IPS-NIHi11 (cell line): ENCODE measurements at regions not wholly inside any gene's neighbourhood (a gene's known extent, or its start where the extent isn't known, plus 50 kb on each side); places are given as distances from the start of the nearest gene placed in this dataset.

Experiments
- DNase-seq: peaks from one replicate; pipeline ENCODE4 v3.0.0; 2012; ENCODE audit warnings: mixed read lengths, low spot score

DNA sequence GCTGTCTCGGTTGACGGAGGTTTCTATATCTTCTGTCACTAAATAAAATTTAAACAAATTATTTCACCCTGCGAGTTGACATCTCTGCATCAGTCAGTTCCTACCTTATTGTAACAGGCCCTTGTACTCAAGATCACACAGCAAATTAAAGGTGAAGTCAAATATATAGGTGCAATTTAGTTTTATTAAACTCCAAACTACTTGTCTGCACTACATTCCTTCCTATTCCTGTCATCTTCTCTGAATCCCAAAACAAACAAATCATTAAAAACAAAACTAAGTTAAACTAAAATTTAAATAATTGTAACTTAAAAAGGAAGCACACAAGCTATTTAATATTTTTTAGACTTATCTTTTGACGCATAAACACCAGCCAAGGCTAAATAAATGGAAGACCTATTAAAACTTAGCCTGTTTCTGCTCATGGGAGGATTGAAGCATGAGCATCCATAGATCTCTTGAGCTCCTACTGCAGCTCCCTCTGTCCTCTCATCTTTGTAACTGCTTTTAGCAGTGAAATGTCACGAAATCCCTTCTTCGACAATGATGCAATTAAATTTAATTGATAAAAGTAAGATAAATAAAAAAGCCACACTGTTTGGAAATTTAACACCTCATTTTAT lies 1152.3 kb upstream of the GJE1 start:
- DNase-seq: no peak

- no peak for DNase-seq
Observed at GRCh38 chr6:140979642-140980091, 1153.1 kb upstream of the GJE1 start.

DNA sequence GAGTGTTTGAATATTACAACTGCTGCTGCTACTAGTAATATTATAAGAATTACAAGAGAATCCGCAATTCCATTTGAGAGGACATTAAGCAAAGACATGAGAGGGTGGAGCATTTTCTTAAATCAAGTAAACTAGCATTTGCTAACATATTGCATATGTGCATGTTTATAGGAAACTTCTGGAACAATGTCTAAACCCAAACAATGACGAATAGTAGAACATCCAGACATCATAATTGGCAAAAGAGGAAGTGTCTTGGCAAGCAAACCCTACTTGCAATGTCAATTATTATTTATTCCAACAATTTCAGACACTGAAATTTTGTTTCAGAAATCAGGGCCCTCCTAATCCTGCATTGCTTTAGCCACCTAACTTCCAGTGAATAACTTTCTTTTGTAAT lies 1155.3 kb upstream of the GJE1 start:
- no peak for DNase-seq

DNA sequence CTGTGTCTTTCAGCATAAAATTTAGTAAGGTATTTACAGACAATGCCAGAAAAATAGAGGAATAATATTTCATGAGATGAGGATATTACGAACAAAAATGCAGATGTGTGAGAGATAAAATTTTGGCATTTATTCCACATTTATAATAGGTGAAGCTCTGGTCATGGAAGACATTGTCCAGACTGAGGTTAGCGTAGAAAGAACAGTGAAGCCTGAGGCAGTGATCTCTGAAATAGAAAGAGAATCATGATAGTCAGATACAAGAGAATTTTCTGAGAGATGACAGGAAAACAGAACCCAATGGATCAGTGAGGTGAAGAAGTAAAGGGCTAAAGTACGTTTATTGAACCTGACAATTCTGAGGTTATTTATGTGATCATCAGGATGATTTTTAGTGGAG lies 1155.9 kb upstream of the GJE1 start:
- no peak for DNase-seq

GRCh38 chr6:140970485-140970884 lies 1162.2 kb upstream of the GJE1 start:
- no peak for DNase-seq

- no peak for DNase-seq
Observed at GRCh38 chr6:140968062-140968461, 1164.7 kb upstream of the GJE1 start.

DNA sequence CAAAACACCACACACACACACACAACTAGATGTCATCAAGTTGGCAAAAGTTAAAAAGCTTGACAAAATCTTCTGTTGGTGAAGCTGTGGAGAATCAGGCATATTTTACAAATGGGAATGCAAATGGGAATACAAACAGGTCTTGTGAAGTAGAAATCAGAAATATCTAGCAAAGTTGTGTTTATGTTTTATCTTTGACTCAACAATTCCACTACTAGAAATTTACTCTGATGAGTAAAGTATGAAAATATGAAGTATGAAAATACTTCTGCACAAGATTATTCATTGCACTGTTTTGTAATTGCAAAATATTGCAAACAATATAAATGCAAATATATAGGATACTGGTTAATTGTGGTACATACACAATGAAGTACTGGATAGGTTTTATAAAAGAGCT lies 1166.0 kb upstream of the GJE1 start:
- no peak for DNase-seq

DNA sequence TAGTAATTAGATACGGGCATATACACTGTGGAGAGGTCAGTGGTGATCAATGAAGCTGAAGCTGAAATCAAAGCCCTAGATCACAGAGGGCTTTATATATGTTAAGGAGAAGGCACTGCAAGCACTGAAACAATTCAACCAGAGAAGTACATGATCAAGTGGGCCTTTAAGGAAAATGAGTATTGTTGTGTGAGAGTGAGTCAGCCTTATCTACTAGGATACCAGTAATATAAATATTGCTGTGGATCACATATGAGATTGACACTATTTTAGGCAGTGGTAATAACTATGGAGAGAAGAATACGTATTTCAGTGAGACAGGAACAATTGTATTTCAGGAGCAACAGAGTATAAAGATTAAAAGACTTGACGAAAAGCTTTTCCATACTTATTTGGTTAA lies 1172.2 kb upstream of the GJE1 start:
- DNase-seq: no peak

- no peak for DNase-seq
Observed at GRCh38 chr6:140957386-140957785, 1175.3 kb upstream of the GJE1 start.

GRCh38 chr6:140956571-140957369 lies 1176.0 kb upstream of the GJE1 start:
- DNase-seq: no peak

GRCh38 chr6:140940251-140940925 lies 1192.3 kb upstream of the GJE1 start:
- DNase-seq: no peak

- no peak for DNase-seq
Observed at GRCh38 chr6:140932909-140933308, 1199.8 kb upstream of the GJE1 start.

DNA sequence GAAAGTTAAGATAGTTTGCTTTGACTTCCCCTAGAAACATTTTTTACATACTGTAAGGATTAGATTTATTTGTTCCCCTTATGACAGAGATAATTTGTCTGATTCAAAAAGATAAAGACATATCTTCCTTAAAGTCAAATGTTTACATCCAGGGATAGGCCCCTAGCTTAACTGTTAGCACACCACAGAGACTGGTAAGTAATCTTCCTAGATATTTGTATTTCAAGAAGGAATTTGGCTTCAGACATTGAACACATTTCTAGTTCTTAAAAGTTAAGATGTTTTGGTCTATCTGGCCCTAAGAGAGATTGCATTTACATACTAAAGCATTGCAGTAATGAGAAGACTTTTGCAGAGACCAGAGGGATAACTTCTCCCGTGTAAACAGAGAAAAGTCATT lies 1201.1 kb upstream of the GJE1 start:
- no peak for DNase-seq

DNA sequence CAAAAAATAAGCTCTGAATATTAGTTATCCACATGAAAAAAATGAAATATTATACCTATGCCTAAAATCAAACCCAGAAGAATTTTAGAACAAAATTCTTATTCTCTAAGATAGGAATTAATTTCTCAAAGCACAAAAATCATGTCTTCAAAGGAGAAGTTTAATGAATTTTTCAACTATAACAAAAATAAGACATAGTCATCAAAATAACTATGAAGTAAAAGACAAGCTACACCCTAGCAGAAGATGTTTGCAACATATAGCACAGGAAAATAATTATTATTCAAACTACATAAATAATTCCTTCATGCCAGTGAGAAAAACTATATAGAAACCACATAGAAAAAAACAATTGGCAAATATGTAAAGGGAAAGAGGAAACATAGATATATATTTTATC lies 1203.6 kb upstream of the GJE1 start:
- no peak for DNase-seq

DNA sequence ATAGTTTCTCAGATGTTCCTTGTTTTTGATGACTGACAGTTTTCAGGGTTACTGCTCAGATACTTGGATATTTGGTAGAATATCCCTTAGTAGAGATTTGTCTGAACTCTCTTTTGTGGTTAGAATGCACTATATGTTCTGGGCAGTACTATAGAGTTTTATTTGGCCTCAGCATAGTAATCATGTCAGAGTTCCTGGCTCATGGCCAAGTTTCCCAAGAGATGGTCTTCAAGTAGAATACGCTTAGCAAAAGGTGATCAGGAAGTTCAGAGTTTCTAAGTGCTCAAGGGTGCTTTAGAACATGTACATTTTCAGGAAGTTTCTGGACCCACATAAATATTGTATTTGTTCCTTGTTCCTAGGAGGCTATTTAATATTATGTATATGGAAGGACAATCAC lies 1209.7 kb upstream of the GJE1 start:
- DNase-seq: no peak

DNA sequence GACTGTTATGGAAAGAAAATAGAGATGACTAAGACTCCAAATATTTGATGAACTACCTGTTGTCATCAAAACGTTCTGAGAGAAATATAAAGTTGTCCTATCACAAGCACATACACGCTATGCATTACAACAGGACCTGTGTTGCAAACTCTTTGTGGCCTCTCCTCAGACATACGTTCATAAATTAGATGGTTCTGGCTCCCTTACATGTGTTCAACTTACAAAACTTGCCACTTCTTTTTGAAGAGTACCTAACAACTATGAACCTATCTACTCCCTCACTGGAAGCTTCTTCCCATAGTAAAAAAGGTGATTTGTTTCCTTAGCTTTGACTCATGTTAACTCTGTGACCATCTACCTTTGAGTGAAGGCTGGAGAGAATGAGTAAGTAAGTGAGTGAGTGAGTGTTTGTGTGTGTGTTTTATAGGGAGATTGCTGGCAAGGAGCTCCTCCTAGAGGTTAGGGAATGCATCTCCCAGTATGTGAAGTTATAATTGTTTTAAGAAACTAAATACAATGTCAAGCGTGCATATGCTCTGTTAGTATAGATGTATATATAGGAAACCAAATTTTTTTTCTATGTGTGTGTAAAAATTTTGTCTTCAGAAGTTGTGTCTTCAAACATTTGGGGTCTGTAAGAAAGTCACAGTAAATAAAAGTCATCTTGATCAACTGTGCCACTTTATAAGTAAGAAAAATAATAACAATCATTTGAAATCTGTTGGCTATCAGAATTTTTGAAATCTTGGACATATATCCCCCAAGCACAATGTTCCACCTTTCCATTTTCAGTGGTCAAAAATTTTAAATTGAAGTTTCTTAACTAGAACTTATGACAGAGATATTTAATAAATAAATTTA lies 1211.1 kb upstream of the GJE1 start:
- DNase-seq: peak; percentile 47

- DNase-seq: no peak
Observed at GRCh38 chr6:140917911-140918310, 1214.8 kb upstream of the GJE1 start.

GRCh38 chr6:140915551-140915950 lies 1217.2 kb upstream of the GJE1 start:
- DNase-seq: no peak

DNA sequence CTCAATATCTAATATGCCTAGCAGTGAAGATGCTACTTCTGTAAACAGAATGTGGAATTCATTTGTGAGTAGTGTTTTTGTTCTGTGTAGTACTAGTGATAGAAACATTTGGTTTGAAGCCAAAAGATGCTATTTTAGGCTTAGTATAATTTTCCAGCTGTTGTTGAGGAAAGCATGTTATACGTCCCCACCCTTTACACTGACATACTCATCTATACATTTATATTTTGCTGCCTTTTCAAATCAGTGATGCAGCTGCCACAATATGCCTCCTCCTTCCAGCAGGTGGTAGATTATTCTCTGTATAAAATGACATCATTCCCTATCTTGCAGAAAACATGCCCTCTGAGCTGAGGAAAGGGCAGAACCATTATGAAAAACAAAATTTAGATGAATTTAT lies 1217.6 kb upstream of the GJE1 start:
- no peak for DNase-seq

- DNase-seq: no peak
Observed at GRCh38 chr6:140912686-140913085, 1220.0 kb upstream of the GJE1 start.

GRCh38 chr6:140909625-140910024 lies 1223.1 kb upstream of the GJE1 start:
- DNase-seq: no peak

- DNase-seq: no peak
Observed at GRCh38 chr6:140909156-140909555, 1223.6 kb upstream of the GJE1 start.
